WTC11 (cell line): ENCODE measurements at regions not wholly inside any gene's neighbourhood (a gene's known extent, or its start where the extent isn't known, plus 50 kb on each side); places are given as distances from the start of the nearest gene placed in this dataset.

ENCODE experiments used
- ATAC-seq: fragments of 200-7000 bp; cut with Tn5 transposase; 2 replicates; pipeline ENCODE4 v1.10.0; 2021; ENCODE audit warnings: mild to moderate bottlenecking, moderate library complexity
- CTCF ChIA-PET: fragments of 300-600 bp; sonication (Branson Sonifier 250); formaldehyde crosslinking; loops from one replicate; lab custom pipeline; 2021; ENCODE audit warnings: antibody characterized with exemption; lab: Charles Lee
- POLR2A ChIA-PET: fragments of 350-600 bp; sonication (Branson Sonifier 250); formaldehyde crosslinking; loops from one replicate; lab custom pipeline; 2021; ENCODE audit warnings: antibody characterized with exemption; lab: Charles Lee
- DNase-seq: peaks from one replicate; pipeline ENCODE4 v3.0.0; 2021; ENCODE audit warnings: low spot score
- H3K27ac Mint-ChIP-seq: 2 replicates; pipeline ENCODE4 v1.8.0; 2021; ENCODE audit warnings: mixed read lengths
- H3K27me3 Mint-ChIP-seq: 2 replicates; pipeline ENCODE4 v1.8.0; 2021; ENCODE audit warnings: low read depth, mild to moderate bottlenecking, moderate library complexity, mixed read lengths
- H3K36me3 Mint-ChIP-seq: 2 replicates; pipeline ENCODE4 v1.8.0; 2021; ENCODE audit warnings: mixed read lengths
- H3K4me1 Mint-ChIP-seq: 2 replicates; pipeline ENCODE4 v1.8.0; 2022; ENCODE audit warnings: mixed read lengths
- H3K4me3 Mint-ChIP-seq: 2 replicates; pipeline ENCODE4 v1.8.0; 2021; ENCODE audit warnings: mild to moderate bottlenecking, moderate library complexity, mixed read lengths
- H3K9me3 Mint-ChIP-seq: 2 replicates; pipeline ENCODE4 v1.8.0; 2021; ENCODE audit warnings: mixed read lengths
- CREB1 ChIP-seq: sonication (generic); formaldehyde crosslinking; IDR thresholded peaks from 2 replicates; pipeline ENCODE4 v1.8.0; 2023; ENCODE audit warnings: mild to moderate bottlenecking, missing genetic modification reagents
- ERG ChIP-seq: fragments of 250-450 bp; sonication (Bioruptor Pico); IDR thresholded peaks from 2 replicates; pipeline ENCODE4 v1.8.0; 2021; ENCODE audit warnings: mild to moderate bottlenecking
- FOXJ3 ChIP-seq: sonication (generic); formaldehyde crosslinking; IDR thresholded peaks from 2 replicates; pipeline ENCODE4 v1.9.0; 2021; ENCODE audit warnings: missing genetic modification reagents, mild to moderate bottlenecking, borderline replicate concordance
- GABPB1 ChIP-seq: sonication (generic); formaldehyde crosslinking; IDR thresholded peaks from 2 replicates; pipeline ENCODE4 v1.8.1; 2023; ENCODE audit warnings: mild to moderate bottlenecking, missing genetic modification reagents
- HMGA2 ChIP-seq: fragments of 250-450 bp; sonication (Bioruptor Pico); IDR thresholded peaks from 2 replicates; pipeline ENCODE4 v1.4.0; 2021; ENCODE audit warnings: mild to moderate bottlenecking, moderate library complexity
- JUN ChIP-seq: sonication (generic); formaldehyde crosslinking; IDR thresholded peaks from 2 replicates; pipeline ENCODE4 v1.8.0; 2023; ENCODE audit warnings: mild to moderate bottlenecking, missing genetic modification reagents
- MAX ChIP-seq: sonication (generic); formaldehyde crosslinking; IDR thresholded peaks from 2 replicates; pipeline ENCODE4 v1.8.0; 2022; ENCODE audit warnings: mild to moderate bottlenecking, missing genetic modification reagents
- MXD4 ChIP-seq: fragments of 250-450 bp; sonication (Bioruptor Pico); IDR thresholded peaks from 2 replicates; pipeline ENCODE4 v1.8.0; 2021; ENCODE audit warnings: mild to moderate bottlenecking, moderate library complexity, borderline replicate concordance
- PREB ChIP-seq: sonication (generic); formaldehyde crosslinking; IDR thresholded peaks from 2 replicates; pipeline ENCODE4 v1.8.1; 2022; ENCODE audit warnings: mild to moderate bottlenecking, missing genetic modification reagents, moderate library complexity, borderline replicate concordance
- RELA ChIP-seq: sonication (generic); formaldehyde crosslinking; IDR thresholded peaks from 2 replicates; pipeline ENCODE4 v1.8.1; 2022; ENCODE audit warnings: missing genetic modification reagents, mild to moderate bottlenecking, borderline replicate concordance
- RORB ChIP-seq: fragments of 250-450 bp; sonication (Bioruptor Pico); IDR thresholded peaks from 2 replicates; pipeline ENCODE4 v1.9.0; 2021; ENCODE audit warnings: mild to moderate bottlenecking
- STAT6 ChIP-seq: sonication (generic); formaldehyde crosslinking; conservative IDR thresholded peaks from 2 replicates; pipeline ENCODE4 v1.8.1; 2023; ENCODE audit warnings: mild to moderate bottlenecking, low read depth, missing genetic modification reagents, moderate library complexity
- USF2 ChIP-seq: sonication (generic); formaldehyde crosslinking; IDR thresholded peaks from 2 replicates; pipeline ENCODE4 v1.8.1; 2023; ENCODE audit warnings: mild to moderate bottlenecking, missing genetic modification reagents, moderate library complexity
- ZNF396 ChIP-seq: fragments of 250-450 bp; sonication (Bioruptor Pico); IDR thresholded peaks from 2 replicates; pipeline ENCODE4 v1.8.0; 2021; ENCODE audit warnings: mild to moderate bottlenecking, moderate library complexity, borderline replicate concordance
- ZNF532 ChIP-seq: fragments of 250-450 bp; sonication (Bioruptor Pico); IDR thresholded peaks from 2 replicates; pipeline ENCODE4 v1.9.0; 2021; ENCODE audit warnings: mild to moderate bottlenecking, borderline replicate concordance

- Mint-ChIP-seq H3K36me3 (no peaks in the 10 kb centered on the region), H3K27me3 (peaks cover 19% of the 10 kb centered on the region), H3K4me1 (peaks cover 27% of the 10 kb centered on the region), H3K27ac (no peak overlapping the region), H3K4me3 (no peak overlapping the region), H3K9me3 (no peaks in the 10 kb centered on the region)
- no peak for DNase-seq
- no peak for ATAC-seq
- CTCF ChIA-PET: interaction anchor here (0.6 to 1.0 kb wide), 3 partner anchors 40 to 189 kb away, joined by 3 read pairs; no protein-coding TSS in a partner anchor
- TF ChIP-seq RELA (CRISPR knock-in tag): no peak
- no peak for TF ChIP-seq PREB (CRISPR knock-in tag)
- TF ChIP-seq MXD4: no peak
- TF ChIP-seq CREB1 (CRISPR knock-in tag): no peak
- TF ChIP-seq FOXJ3 (CRISPR knock-in tag): no peak
- TF ChIP-seq JUN (CRISPR knock-in tag): no peak
- TF ChIP-seq ZNF396 (CRISPR knock-in tag): no peak
- no peak for TF ChIP-seq STAT6 (CRISPR knock-in tag)
- TF ChIP-seq ZNF532 (CRISPR knock-in tag): no peak
- no peak for TF ChIP-seq HMGA2 (CRISPR knock-in tag)
- TF ChIP-seq USF2 (CRISPR knock-in tag): no peak
- TF ChIP-seq MAX (CRISPR knock-in tag): no peak
- TF ChIP-seq ERG (CRISPR knock-in tag): no peak
- no peak for TF ChIP-seq RORB (CRISPR knock-in tag)
- no peak for TF ChIP-seq GABPB1 (CRISPR knock-in tag)
- POLR2A ChIA-PET: interaction anchor here (1.5 kb wide), 1 partner anchor 21 kb away, joined by 4 read pairs; no protein-coding TSS in a partner anchor
These were observed 158.5 kb downstream of the C9orf50 start for GRCh38 chr9:129462360-129462759.
